ENCODE measurements at regions not wholly inside any gene's neighbourhood (a gene's known extent, or its start where the extent isn't known, plus 50 kb on each side); places are given as distances from the start of the nearest gene placed in this dataset.

- TF ChIP-seq CTCF (IDR thresholded peaks at IDR 0.05), result no peak
- no peak for TF ChIP-seq POLR2A (IDR thresholded peaks at IDR 0.05)
- TF ChIP-seq POLR2AphosphoS5 (IDR thresholded peaks at IDR 0.05; ENCODE audit: insufficient read depth in 1 of 2, low read depth in 1 of 2), result no peak
Measured at GRCh38 chr5:30197662-30198061, 995.8 kb upstream of the CDH6 start.
